RCC 7860 (cell line): ENCODE measurements at regions not wholly inside any gene's neighbourhood (a gene's known extent, or its start where the extent isn't known, plus 50 kb on each side); places are given as distances from the start of the nearest gene placed in this dataset.
"Not testable (repeated sequence)": the region's sequence is repeated elsewhere in the genome, so short reads cannot be mapped to it uniquely, and the experiment has no call there.

Experiments used
- DNase-seq: peaks from one replicate; pipeline ENCODE4 v3.0.0-alpha.2; 2015; ENCODE audit warnings: low spot score
- FAIRE-seq: peaks from 2 replicates; lab custom pipeline; 2012; peaks lifted over from hg19 to GRCh38; lab: Jason Lieb, UNC

DNA sequence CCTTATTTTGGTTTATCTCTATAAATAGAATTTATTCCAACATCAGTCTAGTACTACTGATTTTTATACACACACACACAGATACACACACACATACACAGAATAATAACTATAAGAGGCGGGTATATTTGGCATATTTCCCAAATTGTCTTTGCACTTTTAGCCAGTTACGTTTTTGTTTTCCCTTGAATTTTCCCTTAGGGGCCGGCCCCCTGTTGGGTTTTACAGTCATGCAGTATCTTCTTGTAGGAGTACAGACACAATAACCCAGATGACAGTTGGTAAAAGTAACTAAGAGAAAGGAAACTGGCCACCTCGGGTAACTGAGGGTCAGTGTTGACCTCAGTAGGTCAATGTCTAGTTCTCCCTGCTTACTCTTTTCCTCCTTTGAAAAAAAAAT, 50.9 kb downstream of the DISP1 start:
- FAIRE-seq (no peak), DNase-seq (no peak)

GRCh38 chr1:222867316-222867715, 52.5 kb downstream of the DISP1 start:
- FAIRE-seq (no peak), DNase-seq (no peak)

DNA sequence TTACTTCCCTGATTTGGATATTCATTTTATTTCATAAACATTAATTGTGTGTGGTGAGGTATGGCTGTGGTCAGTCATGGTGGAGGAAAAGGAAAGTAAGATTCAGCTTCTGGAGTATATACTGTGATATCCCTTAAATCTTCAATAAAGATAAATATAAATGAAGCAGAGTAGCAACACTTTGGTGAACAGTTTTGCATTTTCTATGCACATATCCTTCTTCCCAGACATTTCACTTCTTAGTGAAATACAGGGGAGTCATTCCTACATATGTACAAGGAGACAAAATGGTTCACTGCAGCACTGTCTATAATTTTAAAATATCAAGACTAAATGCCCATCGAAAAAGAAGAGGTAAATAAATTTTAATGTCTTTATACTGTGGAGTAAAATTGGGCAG, 61.3 kb downstream of the DISP1 start:
- FAIRE-seq (no peak), DNase-seq (no peak)

GRCh38 chr1:222877854-222878253, 63.0 kb downstream of the DISP1 start:
- DNase-seq (no peak), FAIRE-seq (no peak)

DNA sequence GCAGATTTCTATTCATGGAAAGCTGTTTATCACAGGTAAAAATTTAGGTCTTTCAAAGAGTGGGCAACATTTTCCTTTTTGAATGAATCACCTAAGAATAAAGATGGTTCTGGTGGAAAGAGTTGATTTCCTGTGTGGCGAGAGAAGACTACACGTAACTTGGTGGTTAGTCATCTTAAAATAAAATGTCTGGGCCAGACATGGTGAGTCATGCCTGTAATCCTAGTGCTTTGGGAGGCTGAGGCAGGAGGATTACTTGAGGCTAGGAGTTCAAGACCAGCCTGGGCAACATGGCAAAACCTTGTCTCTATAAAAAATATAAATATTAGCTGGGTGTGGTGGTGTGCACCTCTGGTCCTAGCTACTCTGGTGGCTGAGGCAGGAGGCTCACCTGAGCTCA, 65.7 kb downstream of the DISP1 start:
- FAIRE-seq (peak; percentile 81), DNase-seq (peak; percentile 87)

- FAIRE-seq (no peak), DNase-seq (no peak)
Observed at GRCh38 chr1:222886194-222886854, 71.5 kb downstream of the DISP1 start.

DNA sequence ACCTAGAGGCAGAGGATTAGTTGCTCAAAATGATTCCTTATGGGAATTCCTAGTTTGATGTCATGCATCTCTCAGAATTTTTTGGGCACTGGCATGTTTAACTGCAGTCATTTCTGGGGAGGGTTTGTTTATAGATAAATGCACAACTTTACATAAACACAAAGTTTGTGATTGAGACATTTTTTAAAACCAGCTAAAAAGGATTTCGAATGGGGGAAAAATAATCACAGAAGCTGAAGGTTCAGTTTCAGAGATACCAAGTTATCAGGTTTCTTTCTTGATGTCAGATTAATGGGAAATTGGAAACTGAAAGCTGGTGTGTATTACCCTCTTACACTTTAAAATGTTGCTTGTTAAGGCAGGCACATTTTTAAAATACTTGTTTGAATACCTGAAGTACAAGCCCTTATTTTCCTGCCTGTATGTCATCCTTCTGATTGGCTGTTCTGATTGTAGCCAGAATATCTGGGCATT, 72.1 kb downstream of the DISP1 start:
- FAIRE-seq: no peak
- no peak for DNase-seq

DNA sequence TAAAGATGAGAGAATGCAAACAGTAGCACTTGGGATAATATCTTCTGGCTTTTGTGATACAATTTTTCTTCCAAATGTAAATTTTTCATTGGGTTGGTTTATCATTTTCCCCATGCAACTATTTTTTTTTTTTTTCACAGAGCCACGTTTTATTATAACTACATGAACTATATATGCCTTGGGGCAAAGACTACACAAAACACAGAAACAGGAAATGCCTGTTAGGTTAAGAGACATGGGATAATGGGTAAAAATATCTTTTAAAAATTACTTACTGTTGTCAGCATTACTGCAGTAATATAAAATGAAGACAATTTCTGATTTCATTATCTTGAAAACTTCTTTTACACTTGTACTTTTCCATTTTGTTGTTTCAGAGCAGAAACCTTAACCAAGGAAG, 74.6 kb downstream of the DISP1 start:
- no peak for DNase-seq
- FAIRE-seq: no peak

DNA sequence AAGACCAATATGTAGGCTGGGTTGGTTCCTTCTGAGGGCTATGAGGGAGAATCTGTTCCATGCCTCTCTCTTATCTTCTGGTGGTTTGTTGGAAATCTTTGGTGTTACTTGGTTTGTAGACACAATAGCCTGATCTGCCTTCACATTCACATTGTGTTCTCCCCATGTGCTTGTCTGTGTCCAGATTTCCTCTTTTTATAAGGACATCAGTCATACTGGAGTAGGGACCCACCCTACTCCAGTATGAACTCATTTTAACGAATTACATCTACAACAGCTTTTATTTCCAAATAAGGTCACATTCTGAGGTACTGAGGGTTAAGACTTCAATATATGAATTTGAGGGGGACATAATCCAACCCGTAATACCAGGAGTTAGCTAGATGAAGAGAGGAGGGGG, 75.9 kb downstream of the DISP1 start:
- DNase-seq (no peak), FAIRE-seq (no peak)

DNA sequence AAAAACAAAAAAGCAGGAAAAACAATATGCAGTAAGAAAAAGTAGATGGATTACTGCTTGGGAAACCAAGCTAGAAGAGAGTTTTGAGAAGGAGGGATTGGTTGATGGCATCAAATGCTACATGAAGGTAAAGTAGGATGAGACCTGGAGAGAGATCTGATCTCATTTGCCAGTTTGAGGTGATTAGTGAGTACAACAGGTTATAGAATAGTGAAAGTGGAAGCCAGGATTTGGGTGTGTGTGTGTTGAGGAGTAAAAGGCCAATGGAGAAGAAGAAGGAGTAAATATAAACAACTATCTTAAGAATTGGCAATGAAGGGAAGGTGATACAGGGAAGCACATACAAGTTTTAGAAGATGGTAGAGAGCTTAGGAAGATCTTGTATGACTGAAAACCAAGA, 76.7 kb downstream of the DISP1 start:
- no peak for DNase-seq
- FAIRE-seq: no peak

GRCh38 chr1:222892137-222892769, 77.4 kb downstream of the DISP1 start:
- DNase-seq (peak; percentile 85), FAIRE-seq (peak; percentile 93)

GRCh38 chr1:222893255-222893654, 78.4 kb downstream of the DISP1 start:
- no peak for FAIRE-seq
- DNase-seq: no peak

DNA sequence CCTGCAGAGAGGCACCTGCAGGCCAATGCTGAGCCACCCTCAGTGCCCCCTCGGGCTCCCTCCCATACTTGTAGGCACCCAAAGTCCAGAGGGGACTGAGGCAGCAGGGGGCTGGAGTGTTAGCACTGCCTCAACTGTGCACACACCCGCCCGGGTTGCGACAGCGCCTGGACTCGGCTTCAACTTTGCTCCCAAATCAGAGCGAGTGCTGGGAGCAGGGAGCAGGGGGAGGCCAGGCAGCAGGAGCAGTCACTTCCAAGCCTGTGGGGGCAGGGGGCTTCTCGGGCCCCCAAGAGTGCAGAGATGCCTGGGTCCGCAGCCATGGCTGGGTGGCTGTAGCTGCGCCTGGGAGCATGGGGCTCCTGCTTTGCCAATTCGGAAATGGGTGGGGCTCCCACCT, 79.5 kb downstream of the DISP1 start:
- no peak for FAIRE-seq
- DNase-seq: no peak

DNA sequence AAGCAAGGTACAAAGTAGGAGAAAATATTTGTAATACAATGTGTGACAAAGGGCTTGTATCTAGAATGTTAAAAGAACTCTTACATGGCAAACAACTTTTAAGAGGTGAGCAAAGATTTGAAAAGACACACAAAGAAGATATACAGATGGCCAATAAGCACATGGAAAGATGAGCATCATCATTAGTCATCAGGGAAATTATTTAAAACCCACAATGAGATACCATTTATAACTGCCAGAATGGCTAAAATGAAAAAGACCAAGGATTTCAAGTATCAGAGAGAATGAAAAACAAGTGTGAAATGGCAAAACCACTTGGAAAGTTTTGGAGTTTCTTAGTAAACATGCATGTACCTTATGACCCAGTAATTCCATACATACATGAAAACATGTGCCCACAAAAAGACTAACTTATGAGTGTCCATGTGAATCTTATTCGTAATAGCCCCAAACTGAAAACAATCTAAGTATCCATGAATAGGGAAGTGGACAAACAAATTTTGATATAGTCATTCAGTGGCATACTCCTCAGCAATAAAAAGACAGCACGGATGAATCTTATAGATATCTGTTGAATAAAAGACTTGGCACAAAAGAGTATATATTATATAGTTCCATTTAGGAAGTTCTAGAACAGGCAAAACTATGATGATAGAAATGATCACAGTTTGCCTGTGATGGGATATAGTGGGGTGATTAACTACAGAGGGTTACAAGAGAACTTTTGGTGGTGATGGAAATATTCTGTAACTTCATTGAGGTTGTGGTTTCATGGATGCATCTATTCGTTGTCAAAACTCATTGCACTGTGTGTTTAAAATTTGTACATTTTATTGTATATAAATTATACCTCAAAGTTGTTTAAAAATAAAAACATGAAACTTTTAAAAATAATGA, 82.0 kb downstream of the DISP1 start:
- DNase-seq: peak; percentile 31
- peak; percentile 72 for FAIRE-seq

DNA sequence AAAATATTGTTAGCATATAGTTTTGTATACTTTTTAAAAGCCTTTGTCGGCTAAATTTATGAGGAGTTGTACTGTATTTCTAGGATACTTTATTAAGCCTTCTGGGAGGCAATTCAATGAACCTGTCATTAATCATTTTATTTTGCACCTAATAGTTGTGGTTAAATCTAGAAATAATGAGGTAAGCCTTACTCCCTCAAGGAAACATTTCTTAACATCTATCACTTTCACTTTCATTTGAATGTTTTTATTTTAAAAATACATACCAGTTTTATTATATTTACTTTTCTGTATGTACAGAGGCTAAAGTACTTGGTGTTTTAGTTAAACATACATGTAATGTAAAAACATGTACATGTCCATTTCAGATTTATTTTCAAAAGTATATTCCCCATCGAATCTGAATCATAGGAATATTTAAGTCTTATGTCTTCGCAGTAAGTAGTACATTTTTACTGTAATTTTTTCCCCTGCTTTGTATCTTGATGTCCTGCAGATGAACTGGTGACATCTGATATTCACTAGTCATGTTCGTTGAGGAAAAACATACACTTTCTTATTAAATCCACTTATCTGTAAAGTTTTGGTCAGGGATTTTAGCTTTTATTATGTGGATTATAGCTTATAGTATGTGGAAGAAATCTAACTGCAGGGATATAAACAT, 82.8 kb downstream of the DISP1 start:
- FAIRE-seq: peak; percentile 85
- DNase-seq: no peak

GRCh38 chr1:222898191-222898527, 83.3 kb downstream of the DISP1 start:
- no peak for DNase-seq
- no peak for FAIRE-seq

GRCh38 chr1:222899471-222899870, 84.6 kb downstream of the DISP1 start:
- DNase-seq (no peak), FAIRE-seq (no peak)

DNA sequence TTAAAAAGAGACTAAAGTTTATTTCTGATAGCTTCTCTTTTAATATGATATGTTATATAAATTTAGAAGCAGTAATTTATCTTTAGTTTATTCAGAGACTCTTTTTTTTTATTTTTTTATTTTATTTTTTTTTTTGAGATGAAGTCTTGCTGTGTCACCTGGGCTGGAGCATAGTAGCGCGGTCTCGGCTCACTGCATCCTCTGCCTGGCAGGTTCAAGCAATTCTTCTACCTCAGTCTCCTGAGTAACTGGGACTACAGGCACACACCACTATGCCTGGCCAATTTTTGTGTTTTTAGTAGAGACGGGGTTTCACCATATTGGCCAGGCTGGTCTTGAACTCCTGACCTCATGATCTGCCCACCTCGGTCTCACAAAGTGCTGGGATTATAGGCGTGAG, 89.6 kb downstream of the DISP1 start:
- DNase-seq (no peak), FAIRE-seq (peak; percentile 35)

- FAIRE-seq (no peak), DNase-seq (no peak)
Observed at GRCh38 chr1:222905151-222905550, 90.3 kb downstream of the DISP1 start.

GRCh38 chr1:222906271-222906739, 91.5 kb downstream of the DISP1 start:
- FAIRE-seq, DNase-seq: not testable (repeated sequence)

DNA sequence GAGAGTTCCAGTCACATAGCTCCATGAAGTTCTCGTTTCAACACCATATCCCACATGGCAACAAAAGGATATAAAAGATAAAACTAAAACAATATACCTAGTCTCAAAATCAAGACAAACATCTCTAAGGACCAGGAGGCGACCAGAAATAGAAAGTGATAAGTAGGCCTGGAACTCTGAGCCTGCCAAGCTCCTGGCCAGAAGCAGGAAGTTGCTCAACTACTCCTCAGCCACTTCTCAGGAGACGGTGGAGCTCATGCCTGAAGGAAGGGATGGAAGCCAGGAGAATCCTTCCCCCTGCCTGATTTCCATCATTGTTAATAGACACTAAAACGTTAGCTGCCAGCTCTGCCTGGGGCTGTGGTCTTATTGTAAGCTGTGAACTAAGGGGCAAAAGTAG, 94.7 kb downstream of the DISP1 start:
- no peak for DNase-seq

More for the DNA sequence above, 94.7 kb downstream of the DISP1 start:
- FAIRE-seq: no peak
